ENCODE measurements at regions not wholly inside any gene's neighbourhood (a gene's known extent, or its start where the extent isn't known, plus 50 kb on each side); places are given as distances from the start of the nearest gene placed in this dataset.

DNA sequence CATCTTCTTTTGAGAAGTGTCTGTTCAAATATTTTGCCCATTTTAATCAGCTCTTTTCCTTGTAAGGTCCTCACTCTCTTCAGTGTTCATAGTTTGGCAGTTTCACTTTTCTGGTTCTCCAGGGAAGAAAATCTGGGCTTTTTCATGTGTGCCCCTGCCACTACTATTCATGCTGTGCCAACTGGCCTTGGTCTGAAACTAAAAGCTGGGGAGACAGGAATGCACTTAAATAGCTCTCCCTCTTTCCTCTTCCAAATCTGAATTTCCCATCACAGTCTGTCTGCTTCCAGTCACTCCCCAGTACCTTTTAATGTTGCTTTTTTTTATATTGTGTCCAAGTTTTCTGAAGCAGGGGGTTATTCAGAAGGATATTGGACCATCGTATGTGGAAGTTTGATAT lies 574.3 kb upstream of the POU3F3 start:
- H3K27ac ChIP-seq, result no peak overlapping the region
- no peaks in the 10 kb centered on the region for H3K9me3 Mint-ChIP-seq
- no peak overlapping the region for H3K9ac ChIP-seq
- H3K27me3 ChIP-seq, result no peaks in the 10 kb centered on the region
- H3K79me2 ChIP-seq (ENCODE audit: low read depth), result no peaks in the 10 kb centered on the region
- no peak overlapping the region for H3K4me2 ChIP-seq
- TF ChIP-seq EZH2phosphoT487 (IDR thresholded peaks at IDR 0.05) (no peak), EZH2 (IDR thresholded peaks at IDR 0.05) (no peak)
- TF ChIP-seq, protein P1, sequence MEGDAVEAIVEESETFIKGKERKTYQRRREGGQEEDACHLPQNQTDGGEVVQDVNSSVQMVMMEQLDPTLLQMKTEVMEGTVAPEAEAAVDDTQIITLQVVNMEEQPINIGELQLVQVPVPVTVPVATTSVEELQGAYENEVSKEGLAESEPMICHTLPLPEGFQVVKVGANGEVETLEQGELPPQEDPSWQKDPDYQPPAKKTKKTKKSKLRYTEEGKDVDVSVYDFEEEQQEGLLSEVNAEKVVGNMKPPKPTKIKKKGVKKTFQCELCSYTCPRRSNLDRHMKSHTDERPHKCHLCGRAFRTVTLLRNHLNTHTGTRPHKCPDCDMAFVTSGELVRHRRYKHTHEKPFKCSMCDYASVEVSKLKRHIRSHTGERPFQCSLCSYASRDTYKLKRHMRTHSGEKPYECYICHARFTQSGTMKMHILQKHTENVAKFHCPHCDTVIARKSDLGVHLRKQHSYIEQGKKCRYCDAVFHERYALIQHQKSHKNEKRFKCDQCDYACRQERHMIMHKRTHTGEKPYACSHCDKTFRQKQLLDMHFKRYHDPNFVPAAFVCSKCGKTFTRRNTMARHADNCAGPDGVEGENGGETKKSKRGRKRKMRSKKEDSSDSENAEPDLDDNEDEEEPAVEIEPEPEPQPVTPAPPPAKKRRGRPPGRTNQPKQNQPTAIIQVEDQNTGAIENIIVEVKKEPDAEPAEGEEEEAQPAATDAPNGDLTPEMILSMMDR (IDR thresholded peaks at IDR 0.05), result no peak
- H3K36me3 Mint-ChIP-seq, result no peaks in the 10 kb centered on the region
- H3K36me3 ChIP-seq, result no peaks in the 10 kb centered on the region
- no peaks in the 10 kb centered on the region for H3F3A ChIP-seq (ENCODE audit: low read depth)
- H3K4me1 ChIP-seq, result no peaks in the 10 kb centered on the region
- no peak overlapping the region for H3K27ac Mint-ChIP-seq
- no peak for DNase-seq (ENCODE audit: low spot score)
- H3K4me3 ChIP-seq, result no peak overlapping the region
- H3K9me3 ChIP-seq (ENCODE audit: low read depth), result no peaks in the 10 kb centered on the region
- no peaks in the 10 kb centered on the region for H4K20me1 ChIP-seq (ENCODE audit: low read depth)
- peaks cover 2% of the 10 kb centered on the region for H3K27me3 Mint-ChIP-seq (ENCODE audit: insufficient read depth, low read depth)
- no peak overlapping the region for H3K4me3 Mint-ChIP-seq
- no peak overlapping the region for H2AFZ ChIP-seq (replicated peaks)
- peaks cover 1% of the 10 kb centered on the region for H3K4me1 Mint-ChIP-seq

DNA sequence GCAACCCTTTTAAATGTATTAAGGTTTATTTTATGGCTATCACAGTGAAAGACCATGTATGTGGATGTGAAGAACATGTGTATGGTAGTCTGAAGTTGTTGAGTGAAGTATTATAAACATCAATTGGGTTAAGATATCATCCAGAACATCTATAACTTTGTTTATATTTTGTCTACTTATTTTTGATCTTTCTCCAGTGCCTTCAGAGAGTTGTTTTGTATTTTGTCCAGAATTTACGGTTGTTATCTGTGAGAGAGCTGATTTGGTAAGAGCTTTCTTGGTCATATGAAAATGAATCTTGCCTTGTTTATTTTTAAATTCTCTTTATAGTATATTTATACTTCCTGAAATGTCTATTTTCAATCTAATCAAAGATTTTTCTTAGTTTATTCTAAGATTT lies 573.7 kb upstream of the POU3F3 start:
- H2AFZ ChIP-seq (replicated peaks), result no peak overlapping the region
- no peaks in the 10 kb centered on the region for H3K27me3 ChIP-seq
- no peaks in the 10 kb centered on the region for H3K9me3 ChIP-seq (ENCODE audit: low read depth)
- H3K36me3 ChIP-seq, result no peaks in the 10 kb centered on the region
- H3K4me3 Mint-ChIP-seq, result no peak overlapping the region
- H3K27ac ChIP-seq, result no peak overlapping the region
- no peaks in the 10 kb centered on the region for H4K20me1 ChIP-seq (ENCODE audit: low read depth)
- no peak overlapping the region for H3K27ac Mint-ChIP-seq
- DNase-seq (ENCODE audit: low spot score), result no peak
- peaks cover 2% of the 10 kb centered on the region for H3K27me3 Mint-ChIP-seq (ENCODE audit: insufficient read depth, low read depth)
- no peaks in the 10 kb centered on the region for H3K79me2 ChIP-seq (ENCODE audit: low read depth)
- H3K4me1 ChIP-seq, result no peaks in the 10 kb centered on the region
- no peak overlapping the region for H3K4me2 ChIP-seq
- H3K36me3 Mint-ChIP-seq, result no peaks in the 10 kb centered on the region
- no peaks in the 10 kb centered on the region for H3K9me3 Mint-ChIP-seq
- no peak overlapping the region for H3K9ac ChIP-seq
- TF ChIP-seq EZH2phosphoT487 (IDR thresholded peaks at IDR 0.05) (no peak), EZH2 (IDR thresholded peaks at IDR 0.05) (no peak)
- TF ChIP-seq, protein P1 (IDR thresholded peaks at IDR 0.05), result no peak
- H3F3A ChIP-seq (ENCODE audit: low read depth), result no peaks in the 10 kb centered on the region
- H3K4me3 ChIP-seq, result no peak overlapping the region
- peaks cover 2% of the 10 kb centered on the region for H3K4me1 Mint-ChIP-seq

DNA sequence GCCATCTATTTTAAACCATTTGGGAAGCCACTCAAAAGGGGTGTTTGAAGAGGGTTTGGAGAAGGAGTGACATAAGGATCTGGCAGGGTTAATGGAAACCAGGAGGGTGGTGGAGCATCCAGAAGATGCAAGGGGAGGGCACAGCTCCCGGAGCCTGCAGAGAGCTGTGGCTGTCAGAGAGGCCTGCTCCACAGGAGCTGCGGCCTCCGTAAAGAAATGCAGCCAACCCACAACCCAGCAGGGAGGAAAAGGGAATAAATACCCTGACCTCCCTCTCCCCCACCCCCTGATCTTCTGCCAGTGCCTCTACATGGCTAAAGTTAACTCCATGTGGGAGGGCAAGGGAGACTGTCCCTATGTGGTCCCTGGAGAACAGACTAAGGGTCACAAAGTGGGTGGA lies 567.1 kb upstream of the POU3F3 start:
- no peak overlapping the region for H3K4me3 ChIP-seq
- H3K27ac ChIP-seq, result no peak overlapping the region
- H3K36me3 ChIP-seq, result no peaks in the 10 kb centered on the region
- H2AFZ ChIP-seq (replicated peaks), result peak overlapping the region; percentile 69
- peaks cover 11% of the 10 kb centered on the region for H3F3A ChIP-seq (ENCODE audit: low read depth)
- H3K9me3 Mint-ChIP-seq, result no peaks in the 10 kb centered on the region
- H3K4me2 ChIP-seq, result peak overlapping the region; percentile 65
- no peaks in the 10 kb centered on the region for H4K20me1 ChIP-seq (ENCODE audit: low read depth)
- no peak overlapping the region for H3K4me3 Mint-ChIP-seq
- H3K4me1 Mint-ChIP-seq, result peaks cover 21% of the 10 kb centered on the region
- no peaks in the 10 kb centered on the region for H3K9me3 ChIP-seq (ENCODE audit: low read depth)
- peaks cover 25% of the 10 kb centered on the region for H3K4me1 ChIP-seq
- TF ChIP-seq EZH2phosphoT487 (IDR thresholded peaks at IDR 0.05) (no peak), EZH2 (IDR thresholded peaks at IDR 0.05) (no peak)
- TF ChIP-seq, protein P1 (IDR thresholded peaks at IDR 0.05), result no peak
- peaks cover 3% of the 10 kb centered on the region for H3K27me3 Mint-ChIP-seq (ENCODE audit: insufficient read depth, low read depth)
- DNase-seq (ENCODE audit: low spot score), result peak; percentile 63
- no peaks in the 10 kb centered on the region for H3K27me3 ChIP-seq
- no peak overlapping the region for H3K9ac ChIP-seq
- no peaks in the 10 kb centered on the region for H3K79me2 ChIP-seq (ENCODE audit: low read depth)
- no peaks in the 10 kb centered on the region for H3K36me3 Mint-ChIP-seq
- H3K27ac Mint-ChIP-seq, result peak overlapping the region; percentile 83

Data from neural progenitor cell (in vitro differentiated cells).